AG09319 (cell line): ENCODE measurements at regions not wholly inside any gene's neighbourhood (a gene's known extent, or its start where the extent isn't known, plus 50 kb on each side); places are given as distances from the start of the nearest gene placed in this dataset.

Experiments
- DNase-seq: peaks from one replicate; pipeline ENCODE4 v3.0.0-alpha.2; 2010; ENCODE audit warnings: low read depth; ENCODE audit errors: extremely low read depth
- CTCF ChIP-seq: IDR thresholded peaks from 2 replicates; pipeline ENCODE4 v1.5.1; 2011; ENCODE audit warnings: low read depth, mild to moderate bottlenecking, inconsistent platforms, low read length, moderate library complexity

- no peak for DNase-seq
- TF ChIP-seq CTCF = no peak
Measured at GRCh38 chr4:141435446-141436225, 200.7 kb upstream of the IL15 start.

GRCh38 chr4:141439223-141439622 lies 197.2 kb upstream of the IL15 start:
- DNase-seq = no peak
- TF ChIP-seq CTCF = no peak

GRCh38 chr4:141447761-141448160 lies 188.6 kb upstream of the IL15 start:
- no peak for TF ChIP-seq CTCF
- no peak for DNase-seq

GRCh38 chr4:141448490-141448889 lies 187.9 kb upstream of the IL15 start:
- no peak for TF ChIP-seq CTCF

GRCh38 chr4:141449927-141450326 lies 186.5 kb upstream of the IL15 start:
- no peak for DNase-seq
- TF ChIP-seq CTCF = no peak

More at GRCh38 chr4:141448490-141448889, 187.9 kb upstream of the IL15 start:
- DNase-seq = no peak

GRCh38 chr4:141455651-141456050 lies 180.7 kb upstream of the IL15 start:
- TF ChIP-seq CTCF = no peak
- no peak for DNase-seq

GRCh38 chr4:141457653-141458052 lies 178.7 kb upstream of the IL15 start:
- no peak for TF ChIP-seq CTCF
- DNase-seq = no peak
